Stomach (tissue), 8 donors: ENCODE measurements at regions not wholly inside any gene's neighbourhood (a gene's known extent, or its start where the extent isn't known, plus 50 kb on each side); places are given as distances from the start of the nearest gene placed in this dataset.
A peak's percentile ranks its signal among the peaks of the same experiment; 100 is the strongest.

ENCODE experiments used
- DNase-seq, 2 donors: peaks; one replicate each; pipeline versions ENCODE4 v3.0.0 to v3.0.0-alpha.2; 2013 to 2019
- H3K27ac ChIP-seq, 5 donors: fragments of 200-600 bp in 4 of 5; sonication (generic) in 4 of 5; one replicate each; pipeline ENCODE4 v1.5.1; 2013 to 2019; ENCODE audit warnings: mild to moderate bottlenecking in 1 of 5, moderate library complexity in 1 of 5
- H3K27me3 ChIP-seq, 3 donors: fragments of 200-600 bp; sonication (generic); one replicate each; pipeline ENCODE4 v1.5.1; 2017 to 2019; ENCODE audit warnings: mixed run types in 1 of 3
- H3K36me3 ChIP-seq, 4 donors: fragments of 200-600 bp; sonication (generic); 1 replicate in 3 of 4; 2 replicates in 1 of 4; pipeline ENCODE4 v1.5.1; 2016 to 2019
- H3K4me1 ChIP-seq, 4 donors: fragments of 200-600 bp; sonication (generic); one replicate each; pipeline ENCODE4 v1.5.1; 2016 to 2019
- H3K4me3 ChIP-seq, 4 donors: fragments of 200-600 bp; sonication (generic) in 3 of 4; one replicate each; pipeline ENCODE4 v1.5.1; 2016 to 2019; ENCODE audit warnings: mild to moderate bottlenecking in 1 of 4
- H3K9me3 ChIP-seq, 4 donors: fragments of 200-600 bp; sonication (generic); one replicate each; pipeline ENCODE4 v1.5.1; 2016 to 2019
- CTCF ChIP-seq, 7 experiments: fragments of 450-650 bp in 4 of 7; fragments of 200-600 bp in 3 of 7; sonication (generic) in 3 of 7; IDR thresholded peaks; one replicate each; pipeline ENCODE4 v1.5.1; 2016 to 2019; ENCODE audit warnings: antibody characterized with exemption in 7 of 7, control low read depth in 2 of 7, mild to moderate bottlenecking in 1 of 7
- EP300 ChIP-seq: sonication (generic); formaldehyde crosslinking; IDR thresholded peaks from one replicate; pipeline ENCODE4 v1.6.1; 2017; ENCODE audit warnings: antibody characterized with exemption
- POLR2A ChIP-seq, 4 donors: fragments of 450-650 bp; IDR thresholded peaks; one replicate each; pipeline ENCODE4 v1.6.1; 2016; ENCODE audit warnings: antibody characterized with exemption in 4 of 4, control low read depth in 2 of 4, mild to moderate bottlenecking in 1 of 4, moderate library complexity in 1 of 4
- POLR2AphosphoS5 ChIP-seq, 3 donors: sonication (generic); formaldehyde crosslinking; IDR thresholded peaks; one replicate each; pipeline ENCODE4 v1.6.1; 2016; ENCODE audit warnings: antibody characterized with exemption in 3 of 3
- WGBS, 5 donors: extraction: QIAGEN DNeasy Blood & Tissue Kit in 3 of 5; methylation state at CpG; one replicate each; pipeline versions ENCODE4 v1.1.5 to v1.1.7; 2013 to 2018; 5-methylcytosine and 5-hydroxymethylcytosine counted together
- intact Hi-C: fragments of 100-400 bp; cut with DNase I; formaldehyde crosslinking; loops from one replicate; pipeline ENCODE4 v1.15.1; 2023; ENCODE audit warnings: low total_unique reads
- donor health status: healthy with polysubstance abuse.
- donor health status: Bipolar disorder and iron deficiency.
- donor health status: healthy.

DNA sequence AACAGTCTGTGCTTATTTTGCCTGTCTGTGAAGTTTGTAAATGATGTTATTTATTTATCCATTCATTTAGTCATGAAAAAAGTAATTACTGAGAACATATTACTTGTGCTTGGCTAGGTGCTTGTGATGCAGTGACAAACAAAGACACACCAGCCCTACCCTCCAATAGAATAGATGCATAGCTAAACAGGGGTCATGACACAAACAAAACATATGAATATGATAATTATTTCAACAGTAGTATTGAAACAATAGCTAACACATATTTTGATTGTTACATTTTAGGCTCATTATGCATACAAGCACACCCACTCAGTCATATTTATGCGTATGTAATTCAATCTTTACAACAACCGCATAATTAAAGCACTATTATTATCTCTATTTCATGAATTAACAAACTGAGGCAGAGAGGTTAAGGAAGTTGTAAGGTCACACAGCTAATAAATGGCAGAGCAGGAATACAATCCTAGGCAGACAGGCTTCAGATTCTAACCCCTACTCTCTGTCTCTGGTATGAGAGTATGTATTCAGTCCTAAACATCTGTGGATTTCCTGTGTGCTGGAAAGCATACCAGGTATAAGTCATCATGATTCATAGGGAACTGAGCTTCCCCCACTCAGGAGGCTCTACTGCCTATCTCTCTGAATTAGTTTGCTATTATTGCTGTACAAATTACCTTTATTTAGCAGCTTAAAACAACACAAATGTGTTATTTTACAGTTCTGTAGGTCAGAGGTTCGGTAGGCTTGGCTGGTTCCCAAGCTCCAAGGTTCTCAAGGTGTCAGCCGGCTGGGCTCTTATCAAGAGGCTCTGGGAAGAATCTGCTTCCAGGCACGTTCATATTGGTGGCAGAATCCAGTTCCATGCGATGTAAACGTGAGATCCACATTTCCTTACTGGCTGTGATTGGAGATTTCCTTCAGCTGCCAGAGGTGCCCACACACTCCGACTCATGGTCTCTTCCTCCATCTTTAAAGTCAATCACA lies 509.4 kb downstream of the GALC start:
- Histone ChIP-seq H3K4me1 (peaks cover 0 to 10% (median 0%) of the 10 kb centered on the region in 4 donors), H3K9me3 (no peaks in the 10 kb centered on the region), H3K27ac (no peak overlapping the region), H3K27me3 (no peaks in the 10 kb centered on the region), H3K4me3 (no peak overlapping the region), H3K36me3 (no peaks in the 10 kb centered on the region)
- 48 to 69% (median 54%) methylated on average over 8 of the region's 8 CpGs for WGBS, 5 donors
- intact Hi-C loops, result no loop called here
- peak in 1 of 2 donors; percentile 55 for DNase-seq
- TF ChIP-seq CTCF (IDR thresholded peaks at IDR 0.05) (no peak), EP300 (no peak), POLR2A (IDR thresholded peaks at IDR 0.05) (no peak), POLR2AphosphoS5 (IDR thresholded peaks at IDR 0.05) (no peak)

- Histone ChIP-seq H3K9me3 (no peaks in the 10 kb centered on the region), H3K36me3 (no peaks in the 10 kb centered on the region), H3K4me3 (no peak overlapping the region), H3K27me3 (no peaks in the 10 kb centered on the region), H3K4me1 (no peaks in the 10 kb centered on the region), H3K27ac (no peak overlapping the region)
- WGBS, 5 donors, result 71 to 86% (median 82%) methylated on average over 1 of the region's 1 CpG
- no peak for TF ChIP-seq CTCF (IDR thresholded peaks at IDR 0.05)
- no peak for TF ChIP-seq EP300
- no peak for TF ChIP-seq POLR2A (IDR thresholded peaks at IDR 0.05)
- no peak for TF ChIP-seq POLR2AphosphoS5 (IDR thresholded peaks at IDR 0.05)
- DNase-seq, result no peak
- intact Hi-C loops, result no loop called here
Measured at GRCh38 chr14:87468531-87468930, 524.5 kb downstream of the GALC start.

- no peaks in the 10 kb centered on the region for H3K9me3 ChIP-seq
- no peak overlapping the region for H3K27ac ChIP-seq
- no peaks in the 10 kb centered on the region for H3K27me3 ChIP-seq
- H3K4me1 ChIP-seq, result no peaks in the 10 kb centered on the region
- DNase-seq, result no peak
- intact Hi-C loops, result no loop called here
- H3K36me3 ChIP-seq, result no peaks in the 10 kb centered on the region
- TF ChIP-seq POLR2AphosphoS5 (IDR thresholded peaks at IDR 0.05), result no peak
- TF ChIP-seq CTCF (IDR thresholded peaks at IDR 0.05), result no peak
- TF ChIP-seq EP300, result no peak
- TF ChIP-seq POLR2A (IDR thresholded peaks at IDR 0.05), result no peak
- H3K4me3 ChIP-seq, result no peak overlapping the region
- 78 to 95% (median 88%) methylated on average over 1 of the region's 1 CpG for WGBS, 5 donors
Measured at GRCh38 chr14:87467578-87467977, 525.4 kb downstream of the GALC start.

- DNase-seq, result no peak
- Histone ChIP-seq H3K36me3 (no peaks in the 10 kb centered on the region), H3K27me3 (no peaks in the 10 kb centered on the region), H3K4me1 (no peaks in the 10 kb centered on the region), H3K9me3 (no peaks in the 10 kb centered on the region), H3K4me3 (no peak overlapping the region), H3K27ac (no peak overlapping the region)
- TF ChIP-seq POLR2A (IDR thresholded peaks at IDR 0.05) (no peak), CTCF (IDR thresholded peaks at IDR 0.05) (no peak), POLR2AphosphoS5 (IDR thresholded peaks at IDR 0.05) (no peak), EP300 (no peak)
- intact Hi-C loops, result no loop called here
- WGBS, 5 donors, result 65 to 77% (median 75%) methylated on average over 4 of the region's 4 CpGs
Measured at GRCh38 chr14:87465770-87466169, 527.2 kb downstream of the GALC start.
